GM19025 (cell line): ENCODE measurements at regions not wholly inside any gene's neighbourhood (a gene's known extent, or its start where the extent isn't known, plus 50 kb on each side); places are given as distances from the start of the nearest gene placed in this dataset.

Experiments used
- ATAC-seq: cut with Tn5 transposase; IDR thresholded peaks from one replicate; pipeline ENCODE4 v1.9.1; 2021; ENCODE audit warnings: mild to moderate bottlenecking, low read depth, moderate library complexity; ENCODE audit not compliant: unreplicated experiment

GRCh38 chr18:26705757-26706156 is 157.4 kb upstream of the KCTD1 start:
- no peak for ATAC-seq

- no peak for ATAC-seq
Measured at GRCh38 chr18:26703170-26703930, 155.0 kb upstream of the KCTD1 start.

- no peak for ATAC-seq
Measured at GRCh38 chr18:26702086-26702485, 153.7 kb upstream of the KCTD1 start.

- no peak for ATAC-seq
Measured at GRCh38 chr18:26700728-26701127, 152.4 kb upstream of the KCTD1 start.

GRCh38 chr18:26700201-26700600 is 151.8 kb upstream of the KCTD1 start:
- ATAC-seq, result no peak

- ATAC-seq, result no peak
Measured at GRCh38 chr18:26697186-26697884, 149.0 kb upstream of the KCTD1 start.

GRCh38 chr18:26696786-26697185 is 148.4 kb upstream of the KCTD1 start:
- no peak for ATAC-seq

GRCh38 chr18:26696308-26696707 is 148.0 kb upstream of the KCTD1 start:
- ATAC-seq, result no peak

GRCh38 chr18:26689226-26689879 is 141.0 kb upstream of the KCTD1 start:
- no peak for ATAC-seq

- ATAC-seq, result no peak
Measured at GRCh38 chr18:26686532-26686931, 138.2 kb upstream of the KCTD1 start.

GRCh38 chr18:26685438-26686157 is 137.2 kb upstream of the KCTD1 start:
- ATAC-seq, result no peak

- no peak for ATAC-seq
Measured at GRCh38 chr18:26677957-26678356, 129.6 kb upstream of the KCTD1 start.

GRCh38 chr18:26667046-26667445 is 118.7 kb upstream of the KCTD1 start:
- ATAC-seq, result no peak

GRCh38 chr18:26662996-26663395 is 114.6 kb upstream of the KCTD1 start:
- ATAC-seq, result no peak

- no peak for ATAC-seq
Measured at GRCh38 chr18:26657631-26658581, 109.6 kb upstream of the KCTD1 start.

- ATAC-seq, result peak; percentile 75
Measured at GRCh38 chr18:26656944-26657536, 108.7 kb upstream of the KCTD1 start.

GRCh38 chr18:26656431-26656943 is 108.1 kb upstream of the KCTD1 start:
- peak; percentile 34 for ATAC-seq

- no peak for ATAC-seq
Measured at GRCh38 chr18:26655525-26656430, 107.4 kb upstream of the KCTD1 start.
